Hindlimb muscle (tissue), 1 donor: ENCODE measurements at regions not wholly inside any gene's neighbourhood (a gene's known extent, or its start where the extent isn't known, plus 50 kb on each side); places are given as distances from the start of the nearest gene placed in this dataset.

Experiments used
- DNase-seq: peaks from one replicate; pipeline ENCODE4 v3.0.0-alpha.2; 2013

- DNase-seq: no peak
Observed at GRCh38 chr20:24817351-24817750, 131.7 kb upstream of the CST7 start.

DNA sequence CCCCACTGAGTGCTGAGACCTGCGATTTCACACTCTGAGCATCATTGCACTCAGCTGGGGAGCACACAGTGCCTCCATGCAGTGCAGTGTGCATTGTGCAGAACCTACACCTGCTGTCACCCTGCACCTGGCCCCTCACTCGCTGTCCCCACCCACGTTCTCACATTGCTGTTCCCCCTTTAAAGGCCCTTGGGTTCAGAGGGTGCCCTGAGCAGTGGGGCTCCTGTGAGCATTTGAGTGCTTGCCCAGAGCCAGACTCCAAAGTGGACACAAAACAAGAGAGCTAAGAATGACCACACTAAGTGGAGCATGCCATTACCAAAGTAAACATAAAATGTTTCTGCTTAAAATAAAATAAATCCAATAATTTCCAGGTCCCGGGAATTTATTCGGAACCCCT, 131.0 kb upstream of the CST7 start:
- no peak for DNase-seq

DNA sequence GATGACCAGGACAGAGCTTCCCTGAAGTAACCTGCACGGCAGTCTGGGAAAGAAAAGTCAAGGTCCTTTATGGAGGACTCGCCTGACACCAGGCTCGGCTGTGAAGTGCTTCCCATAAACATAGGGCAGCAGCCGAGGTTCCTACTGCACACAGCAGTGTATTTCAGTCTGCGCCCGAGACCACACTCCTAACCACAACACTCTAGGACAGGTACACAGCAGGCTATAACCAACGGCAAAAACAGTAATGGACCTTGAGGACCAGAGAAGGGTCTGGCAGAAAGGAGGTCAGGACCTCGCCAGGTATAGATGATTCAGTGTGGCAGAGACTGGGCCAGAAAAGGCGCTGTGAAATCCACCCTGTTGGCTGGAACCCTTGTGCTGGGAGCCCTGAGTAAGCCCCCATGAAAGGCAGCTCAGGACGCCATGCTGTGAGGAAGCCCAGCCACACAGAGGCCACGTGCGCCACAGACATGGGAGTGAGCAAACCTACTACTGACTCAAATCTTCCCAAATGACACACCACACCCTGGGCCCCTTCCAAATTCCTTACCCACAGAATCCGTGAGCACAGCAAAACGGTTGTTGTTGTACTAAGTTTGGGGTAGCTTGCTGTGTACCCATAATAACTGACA, 129.6 kb upstream of the CST7 start:
- DNase-seq: no peak

DNA sequence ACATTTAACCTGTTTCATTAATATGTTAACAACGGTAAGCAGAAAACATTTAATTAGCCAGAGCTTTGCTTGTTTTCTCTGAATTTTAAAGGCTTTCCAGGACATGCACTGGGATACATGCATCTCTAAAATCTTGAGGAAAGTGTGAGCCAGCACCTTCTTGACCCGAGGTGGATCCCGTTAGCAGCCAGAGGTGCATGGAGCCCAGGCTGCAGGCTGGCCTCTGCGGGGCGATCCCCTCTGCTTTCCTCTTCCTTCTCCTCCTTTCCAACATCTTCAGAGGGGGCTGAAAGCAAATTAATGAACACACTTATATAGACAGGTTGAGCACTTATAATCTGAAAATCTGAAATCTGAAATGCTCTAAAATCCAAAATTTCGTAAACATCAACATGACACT, 128.7 kb upstream of the CST7 start:
- no peak for DNase-seq

DNA sequence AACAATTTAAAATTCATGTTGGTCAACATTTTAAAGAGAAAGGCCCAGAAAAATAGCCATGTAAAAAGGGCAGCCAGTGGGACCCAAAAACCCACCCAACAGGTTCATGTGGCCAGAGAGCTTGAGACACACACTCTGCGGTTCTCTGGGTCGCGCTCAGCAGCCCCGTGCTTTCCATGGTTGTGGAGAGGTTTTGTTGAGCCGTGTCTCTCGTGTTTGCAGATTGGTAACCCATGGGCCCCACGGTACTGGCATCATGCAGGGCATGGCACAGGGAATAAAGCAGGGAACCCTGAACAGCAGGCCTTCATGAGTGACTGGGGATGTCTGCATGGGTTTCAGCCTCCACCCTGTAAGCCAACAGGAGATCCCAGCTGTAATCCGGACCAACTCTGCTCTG, 127.7 kb upstream of the CST7 start:
- DNase-seq: no peak

- no peak for DNase-seq
Observed at GRCh38 chr20:24823176-24823784, 125.8 kb upstream of the CST7 start.

DNA sequence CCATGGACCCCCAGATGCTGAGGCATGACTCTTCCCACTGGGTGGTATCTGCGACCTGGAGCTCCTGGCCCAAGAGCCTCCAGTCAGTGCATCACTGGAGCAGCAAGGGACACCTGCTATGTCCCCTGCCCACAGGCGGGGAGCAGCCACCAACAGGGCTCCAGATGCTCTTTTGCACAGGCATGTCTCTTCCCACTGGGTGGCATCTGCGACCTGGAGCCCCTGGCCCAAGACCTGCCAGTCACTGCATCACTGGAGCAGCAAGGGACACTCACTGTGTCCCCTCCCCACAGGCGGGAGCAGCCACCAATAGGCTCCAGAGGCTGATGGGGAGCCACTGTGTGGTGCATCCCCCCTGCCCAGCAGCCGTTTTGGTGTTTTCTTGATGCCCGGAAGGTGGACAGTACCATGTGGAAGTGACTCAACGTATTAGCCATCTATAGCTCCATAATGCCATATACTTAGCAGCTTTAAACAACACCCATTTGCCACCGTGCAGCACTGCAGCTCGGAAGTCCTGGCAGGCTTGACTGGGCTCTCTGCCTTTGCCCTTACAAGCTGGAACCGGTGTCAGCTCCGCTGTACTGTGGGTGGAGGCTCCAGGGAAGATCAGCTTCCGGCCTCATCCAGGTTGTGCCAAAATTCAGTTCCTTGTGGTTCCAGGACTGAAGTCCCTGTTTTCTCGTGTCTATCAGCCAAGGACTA, 124.9 kb upstream of the CST7 start:
- no peak for DNase-seq

GRCh38 chr20:24825591-24825990, 123.5 kb upstream of the CST7 start:
- no peak for DNase-seq

GRCh38 chr20:24827603-24828295, 121.3 kb upstream of the CST7 start:
- no peak for DNase-seq

- DNase-seq: no peak
Observed at GRCh38 chr20:24828992-24829648, 119.9 kb upstream of the CST7 start.

DNA sequence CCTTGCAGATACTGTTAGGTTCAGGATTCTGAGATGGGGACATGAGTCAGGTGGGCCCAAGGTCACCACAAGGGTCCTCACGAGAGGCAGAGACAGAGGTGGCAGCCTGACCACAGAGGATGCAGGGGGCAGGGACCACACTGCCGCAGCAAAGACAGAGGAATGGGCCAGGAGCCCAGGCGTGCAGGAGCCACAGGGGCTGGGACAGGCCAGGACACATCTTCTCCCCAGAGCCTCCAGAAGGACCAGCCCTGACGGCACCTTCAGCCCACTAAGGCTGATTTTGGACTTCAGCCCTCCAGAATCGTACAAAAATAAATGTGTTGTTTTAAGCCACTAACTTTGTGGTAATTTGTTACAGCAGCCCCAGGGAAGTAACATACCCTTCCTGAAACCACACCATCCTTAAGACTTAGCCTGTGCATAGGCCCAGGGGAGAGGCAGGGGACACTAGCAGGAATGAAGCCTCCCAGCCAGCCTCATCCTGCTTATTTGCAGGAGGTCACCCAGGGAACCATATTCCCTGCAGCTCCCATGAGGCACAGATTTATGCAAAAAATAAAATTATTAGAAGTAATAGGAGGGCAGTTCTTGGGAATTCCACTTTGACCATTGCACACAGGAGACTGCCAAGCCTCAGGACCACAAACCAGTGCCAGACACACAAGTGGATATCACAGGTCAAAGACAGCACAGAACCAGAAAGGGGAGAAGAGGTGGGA, 119.3 kb upstream of the CST7 start:
- DNase-seq: no peak

DNA sequence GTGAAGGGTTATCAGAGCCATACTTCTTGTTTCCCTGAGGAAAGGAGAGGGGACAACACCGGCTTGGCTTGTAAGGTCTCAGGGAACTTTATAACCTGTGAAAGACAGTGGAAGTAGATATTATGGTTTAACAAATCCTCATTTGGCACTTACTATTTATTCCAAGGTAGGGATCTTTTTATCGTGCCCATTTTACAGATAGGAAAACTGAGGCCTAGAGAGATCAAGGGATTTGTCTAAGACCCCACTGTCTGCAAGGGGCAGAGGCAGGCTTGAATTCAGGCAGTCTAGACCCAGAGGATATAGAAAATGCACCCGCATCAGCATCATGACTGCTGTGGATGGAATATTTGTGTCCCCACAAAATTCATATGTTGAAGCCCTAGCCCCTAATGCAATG, 118.4 kb upstream of the CST7 start:
- no peak for DNase-seq

GRCh38 chr20:24831232-24831631, 117.8 kb upstream of the CST7 start:
- DNase-seq: no peak

DNA sequence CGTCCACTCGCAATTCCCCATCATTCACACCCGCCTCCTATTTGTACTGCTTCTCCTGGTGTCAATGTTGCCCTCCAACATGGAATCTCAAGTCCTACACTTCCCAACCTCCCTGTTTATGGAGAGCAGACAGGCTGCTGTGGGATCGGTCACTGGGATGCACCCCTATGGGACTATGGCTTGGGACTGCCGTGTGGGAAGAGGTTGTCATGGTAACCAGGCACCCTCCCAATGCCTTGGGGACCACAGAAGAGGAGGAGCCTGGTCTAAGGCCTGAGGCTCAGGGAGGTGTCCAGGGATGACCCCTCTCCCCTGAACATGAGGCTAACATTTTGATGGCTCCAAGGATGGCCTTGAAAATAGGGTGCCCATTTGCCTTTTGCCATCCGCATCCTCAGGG, 116.6 kb upstream of the CST7 start:
- DNase-seq: no peak

GRCh38 chr20:24833592-24833991, 115.5 kb upstream of the CST7 start:
- DNase-seq: no peak

DNA sequence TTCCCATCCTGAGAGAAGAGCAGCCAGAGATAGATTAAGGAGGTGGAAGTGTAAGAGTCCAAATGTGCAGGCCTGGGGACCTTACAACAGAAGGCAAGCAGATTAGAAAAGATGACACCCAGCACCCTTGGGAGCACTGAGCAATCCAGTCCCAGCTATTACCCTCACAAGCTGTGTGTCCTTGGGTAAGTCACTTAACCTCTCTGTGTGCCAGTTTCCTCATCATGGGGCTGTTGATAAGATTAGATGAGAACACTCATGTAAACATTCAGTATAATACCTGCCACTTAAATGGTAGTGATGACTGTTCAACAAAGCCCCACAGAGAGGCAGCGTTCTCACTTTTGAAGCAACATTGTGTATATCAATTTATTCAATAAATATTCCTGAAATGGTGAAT, 114.8 kb upstream of the CST7 start:
- no peak for DNase-seq

DNA sequence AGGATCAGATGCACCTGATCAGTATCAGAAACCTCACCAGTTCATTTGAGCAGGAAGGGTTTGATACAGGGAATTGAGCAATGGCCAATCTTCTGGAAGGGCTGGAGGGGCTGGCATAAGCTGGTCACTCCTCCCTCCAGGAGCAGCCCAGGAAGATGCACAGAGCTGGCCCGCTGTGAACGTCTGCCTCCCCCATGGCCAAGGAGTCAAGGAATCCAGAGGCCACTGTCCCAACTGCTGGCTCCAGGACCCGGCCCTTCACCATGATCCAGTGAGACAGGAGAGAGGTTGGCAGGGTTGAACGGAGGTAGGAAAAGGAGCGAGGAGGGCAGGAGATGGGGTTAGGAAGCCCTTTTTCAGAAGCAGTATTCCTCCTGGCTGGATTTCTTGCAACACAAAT, 113.9 kb upstream of the CST7 start:
- no peak for DNase-seq

GRCh38 chr20:24836041-24836533, 113.0 kb upstream of the CST7 start:
- DNase-seq: no peak

GRCh38 chr20:24836661-24837299, 112.3 kb upstream of the CST7 start:
- no peak for DNase-seq

DNA sequence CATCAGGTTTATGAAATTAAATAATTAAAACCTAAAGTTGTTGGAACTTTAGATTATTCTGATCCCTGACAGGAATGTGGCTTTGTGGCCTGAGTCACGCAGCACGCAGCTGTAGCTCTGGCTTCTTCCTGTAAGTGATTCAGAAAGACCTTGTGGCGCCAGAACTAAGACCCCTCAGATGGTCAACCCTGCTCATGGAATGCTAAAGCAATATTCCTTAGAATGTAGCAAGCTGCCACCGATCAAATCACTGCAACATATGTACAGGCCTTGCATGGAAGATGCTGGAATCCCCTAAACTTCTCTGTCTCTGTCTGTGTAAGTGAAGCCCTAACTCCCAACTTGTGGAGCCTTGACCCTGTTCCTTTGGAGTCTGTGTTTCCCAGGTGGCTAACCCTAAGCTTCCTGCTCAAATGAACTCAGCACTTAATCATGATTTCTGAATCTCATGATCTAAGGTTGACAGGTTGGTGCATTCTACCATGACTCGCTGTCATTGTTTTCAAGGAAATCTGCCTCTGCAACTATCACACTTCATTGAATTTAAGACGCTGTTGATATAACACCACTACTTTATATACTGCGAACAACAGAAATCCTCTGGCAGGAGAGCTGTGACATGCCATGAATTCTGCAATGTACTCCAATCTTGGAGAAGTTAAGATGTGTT, 111.2 kb upstream of the CST7 start:
- DNase-seq: no peak
